ENCODE measurements at regions not wholly inside any gene's neighbourhood (a gene's known extent, or its start where the extent isn't known, plus 50 kb on each side); places are given as distances from the start of the nearest gene placed in this dataset.
"Not testable (repeated sequence)": the region's sequence is repeated elsewhere in the genome, so short reads cannot be mapped to it uniquely, and the experiment has no call there.

DNA sequence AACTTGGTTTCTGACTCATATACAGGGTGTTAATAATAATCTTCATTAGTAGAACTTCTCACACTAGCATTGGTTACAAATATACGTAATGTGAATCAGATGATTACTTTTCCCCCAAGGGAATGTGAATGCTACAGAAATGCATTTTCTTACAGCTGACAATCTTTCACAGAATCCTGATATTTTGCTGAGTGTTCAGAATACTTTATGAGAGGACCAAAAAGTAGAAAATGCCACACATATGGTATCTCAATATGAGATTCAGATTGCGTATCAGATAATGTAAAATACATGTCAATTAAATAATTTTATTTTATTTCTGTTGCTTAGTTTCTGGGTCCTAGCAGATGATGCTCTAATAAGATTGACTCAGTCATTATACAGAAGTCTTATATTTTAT lies 979.9 kb upstream of the GBE1 start:
- DNase-seq, result no peak

GRCh38 chr3:82739390-82739789 lies 977.9 kb upstream of the GBE1 start:
- no peak for DNase-seq

- DNase-seq, result no peak
Measured at GRCh38 chr3:82736696-82737277, 975.3 kb upstream of the GBE1 start.

DNA sequence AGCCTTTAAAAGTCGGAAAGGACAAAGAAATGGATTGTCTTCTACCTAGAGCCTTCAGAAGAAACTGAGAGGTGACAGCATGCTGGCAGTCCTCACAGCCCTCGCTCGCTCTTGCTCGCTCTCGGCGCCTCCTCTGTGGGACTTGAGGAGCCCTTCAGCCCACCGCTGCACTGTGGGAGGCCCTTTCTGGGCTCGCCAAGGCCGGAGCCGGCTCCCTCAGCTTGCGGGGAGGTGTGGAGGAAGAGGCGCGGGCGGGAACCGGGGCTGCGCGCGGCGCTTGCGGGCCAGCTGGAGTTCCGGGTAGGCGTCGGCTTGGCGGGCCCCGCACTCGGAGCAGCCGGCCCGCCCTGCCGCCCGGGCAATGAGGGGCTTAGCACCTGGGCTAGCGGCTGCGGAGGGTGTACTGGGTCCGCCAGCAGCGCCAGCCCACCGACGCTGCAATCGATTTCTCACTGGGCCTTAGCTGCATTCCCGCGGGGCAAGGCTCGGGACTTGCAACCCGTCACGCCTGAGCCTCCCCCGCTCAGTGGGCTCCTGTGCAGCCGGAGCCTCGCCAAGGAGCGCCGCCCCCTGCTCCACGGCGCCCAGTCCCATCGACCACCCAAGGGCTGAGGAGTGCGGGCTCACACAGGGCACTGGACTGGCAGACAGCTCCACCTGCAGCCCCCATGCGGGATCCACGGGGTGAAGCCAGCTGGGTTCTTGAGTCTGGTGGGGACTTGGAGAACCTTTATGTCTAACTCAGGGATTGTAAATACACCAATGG lies 953.8 kb upstream of the GBE1 start:
- DNase-seq, result no peak

DNA sequence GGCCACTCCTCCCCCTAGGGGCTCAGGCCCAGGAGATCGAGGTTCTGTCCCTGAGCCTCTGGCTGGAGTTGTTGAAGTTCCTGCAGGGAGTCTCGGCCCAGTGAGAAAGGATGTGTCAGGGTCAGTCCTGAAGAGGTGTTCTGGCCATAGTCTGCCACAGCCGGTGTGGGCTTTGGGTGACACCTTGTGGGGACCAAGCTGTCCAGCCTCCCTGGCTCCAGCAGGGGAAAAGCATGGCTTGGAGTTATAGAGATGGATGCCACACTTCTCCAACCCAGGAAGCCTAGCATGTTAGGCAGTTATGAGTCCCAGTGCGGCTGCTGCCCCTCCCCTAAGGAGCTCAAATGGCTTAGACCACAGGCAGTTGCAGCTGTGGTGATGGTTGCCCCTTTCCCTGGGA lies 945.6 kb upstream of the GBE1 start:
- DNase-seq, result no peak

- DNase-seq, result peak; percentile 4
Measured at GRCh38 chr3:82685761-82686160, 924.3 kb upstream of the GBE1 start.

GRCh38 chr3:82676356-82677026 lies 915.0 kb upstream of the GBE1 start:
- peak; percentile 5 for DNase-seq

DNA sequence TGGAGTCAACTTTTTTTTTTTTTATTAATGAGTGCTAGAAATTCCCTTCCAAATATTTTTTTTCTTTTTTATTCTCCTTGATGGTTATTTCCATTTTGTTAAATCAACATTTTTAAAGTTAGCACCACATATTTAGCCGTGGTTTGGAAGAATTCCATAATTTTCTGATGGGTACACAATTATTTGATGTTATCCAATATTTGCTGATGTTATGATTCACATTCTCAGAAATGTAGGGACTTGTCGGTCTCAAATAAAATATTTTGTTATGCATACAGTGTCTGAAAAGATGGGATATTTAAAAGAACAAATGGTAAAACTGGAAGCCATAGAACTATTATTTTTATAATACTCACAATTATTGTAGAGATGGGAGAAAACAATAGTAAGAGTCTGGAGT lies 911.5 kb upstream of the GBE1 start:
- DNase-seq, result no peak

DNA sequence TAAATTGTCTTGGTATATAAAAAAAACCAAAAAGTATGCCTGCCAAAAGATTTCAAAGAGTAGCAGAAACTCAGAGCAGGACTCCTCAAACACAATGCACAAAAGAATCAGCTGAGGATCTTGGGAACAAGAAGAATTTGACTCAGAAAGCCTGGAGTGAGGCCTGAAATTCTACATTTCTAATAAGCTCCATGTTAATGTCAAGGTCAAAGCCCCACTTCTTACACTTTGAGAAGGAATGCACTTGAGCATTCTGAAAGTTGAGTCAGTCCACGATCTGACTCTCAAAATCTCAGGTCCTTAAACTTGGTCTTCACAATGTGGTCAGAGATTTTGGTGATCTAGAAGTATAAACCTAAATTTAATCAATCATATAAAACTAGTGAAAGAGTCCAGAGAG lies 910.0 kb upstream of the GBE1 start:
- no peak for DNase-seq

DNA sequence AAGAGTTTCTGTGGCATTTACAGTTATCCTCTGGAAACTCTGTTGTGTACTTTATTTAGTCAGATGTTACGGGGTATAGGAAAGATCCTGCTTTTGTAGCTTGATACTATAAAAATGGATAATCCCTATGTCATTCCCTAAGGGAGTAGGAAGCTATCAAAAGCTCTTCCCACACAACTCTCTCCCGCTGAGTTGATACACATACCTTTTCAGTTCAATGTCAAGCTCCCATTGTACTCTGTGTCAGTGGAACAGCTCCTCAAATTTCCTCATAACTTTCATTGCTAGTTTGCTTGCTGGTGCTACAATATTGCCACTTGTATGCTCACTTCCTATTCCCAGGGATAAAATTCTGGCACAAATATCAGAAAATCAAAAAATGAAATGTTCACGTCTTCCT lies 893.3 kb upstream of the GBE1 start:
- DNase-seq, result no peak

DNA sequence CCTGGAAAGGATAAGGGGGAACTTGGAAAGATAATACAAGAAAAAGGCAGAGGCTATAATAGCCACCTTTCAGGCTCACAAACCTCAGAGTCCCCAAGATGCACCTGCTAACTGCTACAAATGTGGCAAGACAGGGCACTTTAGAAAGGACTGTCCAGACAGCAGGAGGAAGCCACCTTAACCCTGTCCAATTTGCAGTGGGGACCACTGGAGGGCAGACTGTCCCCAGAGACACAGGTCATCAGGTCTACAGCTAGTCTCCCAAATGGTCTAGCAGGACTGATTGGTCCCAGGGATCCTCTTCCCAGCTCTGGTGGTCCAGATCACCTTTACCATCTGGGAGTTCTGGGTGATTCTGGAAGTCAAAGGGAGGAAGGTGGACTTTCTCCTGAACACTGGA lies 882.5 kb upstream of the GBE1 start:
- no peak for DNase-seq

- peak; percentile 14 for DNase-seq
Measured at GRCh38 chr3:82641701-82642100, 880.3 kb upstream of the GBE1 start.

DNA sequence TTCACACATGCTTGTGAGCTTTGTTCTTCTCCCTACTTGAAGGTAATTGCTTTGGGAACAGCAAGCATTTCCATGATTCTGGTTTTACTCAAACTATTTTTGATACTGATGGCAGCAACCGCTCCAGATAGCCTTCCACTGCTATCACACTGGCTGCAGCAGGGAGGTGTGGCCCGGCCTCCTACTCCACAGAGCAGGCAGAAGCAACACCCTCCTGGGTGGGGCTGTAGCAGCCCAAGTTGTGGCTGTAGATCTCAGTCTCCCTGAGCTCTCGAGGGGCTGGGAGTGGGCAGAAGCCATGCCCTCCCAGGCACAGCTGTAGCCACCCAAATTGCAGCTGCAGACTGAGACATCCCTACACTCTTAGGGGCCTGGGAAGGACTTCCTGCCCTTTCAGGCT lies 878.8 kb upstream of the GBE1 start:
- no peak for DNase-seq

DNA sequence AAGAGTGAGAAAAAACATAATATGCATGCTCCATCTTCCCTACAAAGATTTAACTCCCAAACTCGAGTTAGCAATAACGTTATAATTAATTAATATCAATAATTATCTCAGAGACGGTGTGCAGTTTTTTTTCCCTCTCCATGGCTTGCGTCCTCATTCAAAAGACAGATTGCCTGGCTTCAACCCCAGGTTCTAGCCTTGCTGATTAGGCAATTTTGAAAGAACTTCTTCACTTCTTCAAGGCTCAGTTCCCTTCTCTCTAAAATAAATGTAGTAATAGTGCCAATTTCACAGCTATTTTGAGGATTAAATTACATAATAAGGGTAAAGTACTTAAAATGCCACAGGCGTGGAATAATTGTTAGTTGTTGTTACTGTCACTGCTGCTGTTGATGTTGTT lies 876.1 kb upstream of the GBE1 start:
- no peak for DNase-seq

- DNase-seq, result no peak
Measured at GRCh38 chr3:82636177-82636576, 874.7 kb upstream of the GBE1 start.

DNA sequence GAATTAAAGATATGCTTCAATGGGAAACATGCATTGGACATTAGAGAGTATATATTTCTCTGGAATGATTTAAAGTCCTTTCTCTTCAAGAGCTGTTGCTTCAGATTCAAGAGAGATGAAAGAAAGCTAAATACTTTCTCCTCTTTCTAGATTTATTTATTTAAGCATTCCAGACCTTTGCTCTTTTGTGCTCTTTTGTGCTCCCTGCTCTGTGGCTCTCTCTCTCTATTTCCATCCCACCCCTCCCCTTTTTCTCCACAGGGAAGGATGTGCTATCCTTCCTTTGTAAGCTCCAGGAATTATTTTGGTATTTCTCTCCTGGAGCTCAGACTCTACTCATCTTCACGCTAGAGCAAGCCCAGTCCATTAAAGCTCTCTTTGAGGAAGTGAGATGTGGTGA lies 871.9 kb upstream of the GBE1 start:
- DNase-seq, result no peak

DNA sequence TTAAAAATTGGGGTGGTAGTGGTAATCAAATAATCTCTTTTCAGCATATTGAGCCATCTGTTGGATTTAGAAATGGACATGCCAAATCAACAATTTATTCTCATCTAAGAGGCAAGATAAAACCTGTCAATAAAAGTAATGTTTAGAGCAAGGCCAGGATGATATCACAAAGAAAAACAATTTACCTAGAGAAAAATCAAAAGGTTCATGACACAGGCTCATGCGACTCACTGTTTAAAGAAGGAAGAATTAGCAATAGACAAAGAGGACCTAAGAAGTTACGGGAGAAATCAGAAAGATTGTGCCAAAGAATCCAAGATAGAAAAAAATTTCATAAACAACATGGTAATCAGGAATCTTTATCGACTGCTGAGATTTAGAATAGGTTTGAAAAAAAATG lies 868.5 kb upstream of the GBE1 start:
- DNase-seq, result no peak

DNA sequence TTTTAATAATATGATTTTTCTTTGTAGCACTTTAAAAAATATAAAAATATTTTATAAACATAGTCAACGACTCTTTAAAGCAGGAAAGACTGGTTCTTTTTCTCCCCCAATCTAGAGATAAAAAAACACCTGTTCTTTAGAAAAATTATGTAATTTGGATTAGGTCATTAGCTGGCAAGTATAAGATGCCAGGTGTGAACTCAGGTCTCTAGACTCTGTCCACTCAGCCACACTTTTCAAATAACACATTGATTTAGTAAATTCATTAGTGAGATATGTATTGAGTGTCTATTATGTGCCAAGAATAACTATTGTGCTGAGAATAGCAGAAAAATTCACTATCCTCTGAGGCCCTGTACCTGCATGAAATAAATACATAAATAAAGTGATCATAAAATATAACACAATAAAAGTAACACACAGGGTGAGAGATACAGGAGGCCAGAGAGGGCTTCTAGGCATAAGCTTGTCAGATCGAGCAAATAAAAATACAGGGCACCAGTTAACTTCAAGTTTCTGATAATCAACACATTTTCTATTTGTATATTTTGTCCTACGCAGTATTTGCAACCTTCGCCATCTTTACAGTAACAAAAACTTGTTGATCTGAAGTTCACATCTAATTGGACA lies 867.1 kb upstream of the GBE1 start:
- DNase-seq, result no peak

DNA sequence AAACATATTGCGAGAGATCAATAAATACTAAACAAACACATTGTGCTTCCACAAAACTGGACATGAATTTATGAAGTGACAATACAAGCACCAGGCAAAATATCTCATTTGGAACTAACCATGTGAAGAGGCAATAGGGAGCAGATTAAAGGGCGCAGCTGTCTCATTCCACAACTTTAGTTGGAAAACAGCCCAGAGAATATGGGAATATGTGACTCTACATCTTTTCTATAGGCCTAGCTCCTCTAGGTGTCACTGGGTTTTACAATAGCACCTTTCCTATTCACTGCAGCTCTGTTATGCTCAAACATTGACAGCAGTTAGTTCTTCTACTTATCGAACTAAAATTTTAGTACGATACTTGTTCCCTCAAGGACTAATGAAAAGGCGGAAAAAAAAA lies 866.3 kb upstream of the GBE1 start:
- no peak for DNase-seq

- not testable (repeated sequence) for DNase-seq
Measured at GRCh38 chr3:82620744-82621143, 859.3 kb upstream of the GBE1 start.

DNA sequence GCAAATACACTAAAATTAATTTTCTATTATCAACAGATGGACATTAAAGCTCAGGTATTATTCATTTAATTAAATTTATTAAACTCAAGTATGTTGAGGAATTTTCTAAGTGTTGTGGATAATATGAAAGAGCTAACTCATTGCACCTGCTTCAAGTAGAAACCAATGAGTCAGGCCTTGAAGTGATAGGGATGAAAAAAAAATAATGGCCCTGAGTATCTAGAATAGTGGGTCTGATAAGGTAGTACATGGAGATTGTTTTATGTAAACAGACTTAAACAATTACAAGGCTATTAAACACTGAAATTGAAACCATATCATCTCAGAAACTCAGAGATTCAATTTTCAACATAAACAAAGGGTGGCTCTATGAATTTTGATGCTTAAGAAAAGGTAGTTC lies 857.1 kb upstream of the GBE1 start:
- no peak for DNase-seq

DNA sequence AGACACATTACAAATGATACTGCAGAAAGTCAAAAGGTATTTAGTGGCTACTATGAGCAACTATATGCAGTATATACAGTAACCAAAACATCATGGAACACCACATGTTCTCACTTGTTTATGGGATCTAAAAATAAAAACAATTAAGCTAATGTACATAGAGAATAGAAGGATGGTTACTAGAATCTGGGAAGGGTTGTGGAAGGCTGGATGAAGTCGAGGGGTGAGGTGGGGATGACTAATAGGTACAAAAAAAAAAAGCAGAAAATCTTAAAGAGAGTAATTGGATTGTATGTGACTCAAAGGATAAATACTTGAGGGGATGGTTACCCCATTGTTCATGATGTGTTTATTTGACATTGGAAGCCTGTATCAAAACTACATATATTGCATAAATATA lies 848.8 kb upstream of the GBE1 start:
- DNase-seq, result peak; percentile 9

GRCh38 chr3:82607391-82607790 lies 845.9 kb upstream of the GBE1 start:
- no peak for DNase-seq

DNA sequence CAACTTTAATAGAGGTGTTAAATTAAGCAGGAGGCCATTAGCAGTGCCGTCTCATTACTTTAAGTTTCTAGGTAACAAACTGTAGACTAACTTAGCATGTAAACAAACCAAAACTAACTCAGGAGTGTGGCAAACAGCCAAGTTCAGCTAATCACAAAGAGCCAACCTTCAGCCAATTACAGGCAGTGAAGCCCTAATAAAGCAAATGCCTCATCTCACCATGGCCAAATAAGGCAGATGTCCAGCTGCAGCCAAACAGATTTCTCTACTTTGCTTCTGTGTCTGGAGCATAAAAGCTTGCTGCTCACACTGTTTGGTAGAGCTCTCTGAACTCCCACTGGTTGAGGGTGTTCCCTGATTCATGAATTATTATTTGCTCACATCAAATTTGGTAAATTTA lies 835.4 kb upstream of the GBE1 start:
- DNase-seq, result no peak
